Amniotic stem cell (primary cell): ENCODE measurements at regions not wholly inside any gene's neighbourhood (a gene's known extent, or its start where the extent isn't known, plus 50 kb on each side); places are given as distances from the start of the nearest gene placed in this dataset.
"Not testable (repeated sequence)": the region's sequence is repeated elsewhere in the genome, so short reads cannot be mapped to it uniquely, and the experiment has no call there.

Experiments used
- DNase-seq: peaks from one replicate; lab custom pipeline; 2025; lab: John Stamatoyannopoulos, UW

GRCh38 chr14:25699981-25700380 is 650.0 kb upstream of the STXBP6 start:
- no peak for DNase-seq

- no peak for DNase-seq
Observed at GRCh38 chr14:25698111-25698510, 648.2 kb upstream of the STXBP6 start.

- no peak for DNase-seq
Observed at GRCh38 chr14:25696176-25696575, 646.2 kb upstream of the STXBP6 start.

GRCh38 chr14:25685004-25685403 is 635.1 kb upstream of the STXBP6 start:
- DNase-seq = no peak

GRCh38 chr14:25680934-25681333 is 631.0 kb upstream of the STXBP6 start:
- DNase-seq = no peak

GRCh38 chr14:25680511-25680910 is 630.6 kb upstream of the STXBP6 start:
- not testable (repeated sequence) for DNase-seq

- no peak for DNase-seq
Observed at GRCh38 chr14:25677111-25677510, 627.2 kb upstream of the STXBP6 start.

- no peak for DNase-seq
Observed at GRCh38 chr14:25667387-25667786, 617.4 kb upstream of the STXBP6 start.

- no peak for DNase-seq
Observed at GRCh38 chr14:25666877-25667276, 616.9 kb upstream of the STXBP6 start.

GRCh38 chr14:25658988-25659387 is 609.0 kb upstream of the STXBP6 start:
- no peak for DNase-seq

GRCh38 chr14:25630447-25630846 is 580.5 kb upstream of the STXBP6 start:
- no peak for DNase-seq

GRCh38 chr14:25628978-25629377 is 579.0 kb upstream of the STXBP6 start:
- no peak for DNase-seq

GRCh38 chr14:25628390-25628789 is 578.4 kb upstream of the STXBP6 start:
- DNase-seq = no peak

- no peak for DNase-seq
Observed at GRCh38 chr14:25626986-25627385, 577.0 kb upstream of the STXBP6 start.

- DNase-seq = no peak
Observed at GRCh38 chr14:25622763-25623162, 572.8 kb upstream of the STXBP6 start.

GRCh38 chr14:25620515-25620914 is 570.6 kb upstream of the STXBP6 start:
- no peak for DNase-seq

- DNase-seq = no peak
Observed at GRCh38 chr14:25615174-25615573, 565.2 kb upstream of the STXBP6 start.

- no peak for DNase-seq
Observed at GRCh38 chr14:25607192-25607591, 557.2 kb upstream of the STXBP6 start.

- no peak for DNase-seq
Observed at GRCh38 chr14:25602106-25602505, 552.2 kb upstream of the STXBP6 start.

GRCh38 chr14:25588751-25589150 is 538.8 kb upstream of the STXBP6 start:
- DNase-seq = no peak

- DNase-seq = no peak
Observed at GRCh38 chr14:25574628-25575325, 524.8 kb upstream of the STXBP6 start.

GRCh38 chr14:25570483-25570882 is 520.5 kb upstream of the STXBP6 start:
- no peak for DNase-seq

GRCh38 chr14:25557466-25557865 is 507.5 kb upstream of the STXBP6 start:
- DNase-seq = no peak

- DNase-seq = no peak
Observed at GRCh38 chr14:25552826-25553225, 502.9 kb upstream of the STXBP6 start.
